K562 (cell line): ENCODE measurements at regions not wholly inside any gene's neighbourhood (a gene's known extent, or its start where the extent isn't known, plus 50 kb on each side); places are given as distances from the start of the nearest gene placed in this dataset.

Experiments used
- ARID2 ChIP-seq: fragments of 450-650 bp; IDR thresholded peaks from 2 replicates; pipeline ENCODE4 v1.6.1; 2017; ENCODE audit warnings: antibody characterized with exemption, mild to moderate bottlenecking
- EHMT2 ChIP-seq: fragments of 450-650 bp; IDR thresholded peaks from 2 replicates; pipeline ENCODE4 v1.6.1; 2018; ENCODE audit warnings: antibody characterized with exemption
- EP300 ChIP-seq: IDR thresholded peaks from 2 replicates; pipeline ENCODE4 v1.6.1; 2012; ENCODE audit warnings: low read length, improper control_type of control experiment
- HMG20A ChIP-seq: fragments of 450-650 bp; formaldehyde crosslinking; conservative IDR thresholded peaks from 2 replicates; pipeline ENCODE4 v1.4.0; 2020; ENCODE audit warnings: mild to moderate bottlenecking, mixed read lengths
- TAF1 ChIP-seq: IDR thresholded peaks from 2 replicates; pipeline ENCODE4 v1.6.1; 2011; ENCODE audit warnings: mild to moderate bottlenecking, low read length, moderate library complexity; ENCODE audit not compliant: insufficient read depth, control insufficient read depth, severe bottlenecking; ENCODE audit errors: extremely low read depth
- TCF7L2 ChIP-seq: fragments of 150-350 bp; IDR thresholded peaks from 2 replicates; pipeline ENCODE4 v1.6.1; 2016; ENCODE audit warnings: low read depth, mild to moderate bottlenecking, low read length, moderate library complexity
- ZBTB8A ChIP-seq: fragments of 450-650 bp; IDR thresholded peaks from 2 replicates; pipeline ENCODE4 v1.6.1; 2018; ENCODE audit warnings: mild to moderate bottlenecking, moderate library complexity; ENCODE audit not compliant: partially characterized antibody
- ZNF274 ChIP-seq: IDR thresholded peaks from 2 replicates; pipeline ENCODE4 v1.6.1; 2011; ENCODE audit warnings: low read depth, mild to moderate bottlenecking, low read length, moderate library complexity, borderline replicate concordance
- ZNF431 ChIP-seq: sonication (generic); formaldehyde crosslinking; IDR thresholded peaks from 2 replicates; pipeline ENCODE4 v1.8.0; 2022; ENCODE audit warnings: mild to moderate bottlenecking, missing genetic modification reagents
- TF ChIP-seq, protein P1 (sequence below), 3 experiments: IDR thresholded peaks in 2 of 3; conservative IDR thresholded peaks in 1 of 3; 2 replicates each; pipeline ENCODE4 v1.5.1; 2011 to 2012; ENCODE audit warnings: low read length in 3 of 3, mild to moderate bottlenecking in 3 of 3, control low read depth in 2 of 3, improper control_type of control experiment in 1 of 3, inconsistent platforms in 1 of 3, low read depth in 1 of 3, mixed read lengths in 1 of 3, moderate library complexity in 1 of 3; ENCODE audit not compliant: insufficient read depth in 2 of 3

DNA sequence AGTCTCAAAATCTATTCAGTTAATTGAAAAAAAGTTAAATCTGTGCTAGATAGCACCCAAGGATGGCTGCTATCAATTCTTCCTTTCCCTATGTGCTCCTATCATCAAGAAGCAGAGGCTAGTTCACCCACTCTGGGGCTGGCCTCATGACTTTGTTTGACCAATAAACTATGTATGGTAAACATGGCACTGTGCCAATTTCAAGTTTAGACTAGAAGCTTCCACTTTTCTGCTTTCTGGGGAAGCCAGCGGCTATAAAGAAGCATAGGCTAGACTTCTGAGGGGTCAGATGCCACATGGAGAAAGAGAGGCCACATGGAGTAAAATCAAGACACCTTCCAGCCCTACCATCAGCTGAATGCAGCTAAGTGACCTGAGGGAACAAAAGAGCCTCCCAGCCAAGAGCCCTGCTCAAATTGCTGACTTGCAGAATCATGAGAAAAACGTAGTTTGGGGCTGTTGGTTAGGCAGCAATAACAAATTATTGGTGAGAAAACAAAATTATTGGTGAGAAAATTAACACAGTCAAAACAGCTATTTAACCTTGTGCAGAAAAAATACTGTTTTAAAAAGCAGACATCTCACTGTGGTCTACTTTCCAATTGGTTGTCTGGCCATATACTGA is 86.5 kb upstream of the SLC14A2 start:
- TF ChIP-seq ZBTB8A (no peak), TAF1 (no peak), ZNF274 (no peak), ARID2 (no peak), HMG20A (no peak), TCF7L2 (no peak), ZNF431 (no peak), EHMT2 (no peak), EP300 (no peak)
- TF ChIP-seq, protein P1, sequence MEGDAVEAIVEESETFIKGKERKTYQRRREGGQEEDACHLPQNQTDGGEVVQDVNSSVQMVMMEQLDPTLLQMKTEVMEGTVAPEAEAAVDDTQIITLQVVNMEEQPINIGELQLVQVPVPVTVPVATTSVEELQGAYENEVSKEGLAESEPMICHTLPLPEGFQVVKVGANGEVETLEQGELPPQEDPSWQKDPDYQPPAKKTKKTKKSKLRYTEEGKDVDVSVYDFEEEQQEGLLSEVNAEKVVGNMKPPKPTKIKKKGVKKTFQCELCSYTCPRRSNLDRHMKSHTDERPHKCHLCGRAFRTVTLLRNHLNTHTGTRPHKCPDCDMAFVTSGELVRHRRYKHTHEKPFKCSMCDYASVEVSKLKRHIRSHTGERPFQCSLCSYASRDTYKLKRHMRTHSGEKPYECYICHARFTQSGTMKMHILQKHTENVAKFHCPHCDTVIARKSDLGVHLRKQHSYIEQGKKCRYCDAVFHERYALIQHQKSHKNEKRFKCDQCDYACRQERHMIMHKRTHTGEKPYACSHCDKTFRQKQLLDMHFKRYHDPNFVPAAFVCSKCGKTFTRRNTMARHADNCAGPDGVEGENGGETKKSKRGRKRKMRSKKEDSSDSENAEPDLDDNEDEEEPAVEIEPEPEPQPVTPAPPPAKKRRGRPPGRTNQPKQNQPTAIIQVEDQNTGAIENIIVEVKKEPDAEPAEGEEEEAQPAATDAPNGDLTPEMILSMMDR (IDR thresholded peaks at IDR 0.05 in 2 of 3, conservative IDR thresholded peaks at IDR 0.05 in 1 of 3; ENCODE audit: insufficient read depth in 2 of 3, low read depth in 1 of 3, low read length in 3 of 3): no peak
